Stimulated activated CD4-positive, alpha-beta T cell treated with anti-CD3 and anti-CD28 coated beads, Interleukin-4, amount 100 ng/mL, for 1 hour (primary cell): ENCODE measurements at regions not wholly inside any gene's neighbourhood (a gene's known extent, or its start where the extent isn't known, plus 50 kb on each side); places are given as distances from the start of the nearest gene placed in this dataset.
"Not testable (repeated sequence)": the region's sequence is repeated elsewhere in the genome, so short reads cannot be mapped to it uniquely, and the experiment has no call there.

Experiments used
- DNase-seq: peaks from one replicate; pipeline ENCODE4 v3.0.0-alpha.2; 2020

DNA sequence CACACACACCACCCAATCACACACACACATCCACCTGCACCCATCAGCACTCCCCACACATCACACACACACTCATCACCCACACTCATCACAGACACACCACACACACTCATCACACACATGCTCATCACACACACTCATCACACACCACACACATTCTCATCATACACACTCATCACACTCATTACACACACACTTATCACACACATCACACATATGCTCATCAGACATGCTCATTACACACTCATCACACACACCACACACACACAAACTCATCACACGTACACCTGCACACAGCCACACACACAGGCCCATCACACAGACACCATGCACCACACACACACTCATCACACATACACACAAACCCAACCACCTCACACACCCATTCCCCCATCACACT lies 107.5 kb upstream of the C14orf180 start:
- no peak for DNase-seq

DNA sequence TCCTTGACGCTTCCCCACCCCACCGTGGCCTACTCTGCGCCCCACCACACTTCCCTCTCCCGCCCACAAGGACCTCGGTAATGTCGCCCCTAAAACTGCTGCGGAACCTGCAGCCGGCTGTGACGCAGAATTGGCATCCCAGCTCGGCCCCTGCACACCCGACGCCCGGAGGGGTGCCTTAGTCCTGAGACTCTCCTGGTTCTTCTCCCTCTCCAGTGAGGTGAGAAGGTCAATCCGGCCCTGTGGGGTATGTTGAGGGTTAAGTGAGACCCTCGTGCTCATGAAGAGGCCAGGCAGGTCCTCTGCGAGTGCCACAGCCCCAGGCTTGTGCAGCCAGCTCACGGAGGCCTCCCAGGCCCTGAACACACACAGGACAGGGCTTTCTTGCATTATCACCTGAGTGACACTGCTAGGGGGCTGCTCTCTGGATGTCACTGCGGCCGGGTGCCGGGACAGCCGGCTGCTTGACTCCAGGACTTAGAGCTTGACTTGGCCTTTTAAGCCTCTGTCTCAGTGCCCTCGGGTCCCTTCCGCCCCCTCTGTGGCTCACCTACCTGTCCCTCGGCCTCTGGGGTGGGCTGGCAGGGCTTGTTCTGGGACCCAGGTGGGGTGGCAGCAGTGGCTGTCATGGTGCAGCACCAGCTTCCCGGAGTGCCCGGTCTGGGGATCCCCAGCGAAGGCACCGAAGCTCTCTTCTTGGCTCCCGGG lies 106.9 kb upstream of the C14orf180 start:
- no peak for DNase-seq

DNA sequence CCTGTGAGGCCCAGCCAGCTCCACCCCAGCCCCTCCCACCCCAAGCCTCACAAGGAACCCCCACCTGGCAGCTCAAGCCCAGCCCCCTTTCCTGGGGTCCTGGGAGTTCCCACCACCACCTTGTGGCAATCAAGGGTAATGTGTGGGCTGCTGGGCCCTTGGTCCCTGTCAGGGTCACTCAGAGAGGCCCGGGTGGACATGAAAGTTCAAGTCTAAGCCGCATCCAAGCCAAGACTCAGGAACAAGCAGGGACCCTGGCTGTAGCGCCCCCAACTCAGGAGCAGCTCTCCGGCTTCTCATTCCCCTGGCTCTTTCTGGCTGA lies 106.4 kb upstream of the C14orf180 start:
- no peak for DNase-seq

DNA sequence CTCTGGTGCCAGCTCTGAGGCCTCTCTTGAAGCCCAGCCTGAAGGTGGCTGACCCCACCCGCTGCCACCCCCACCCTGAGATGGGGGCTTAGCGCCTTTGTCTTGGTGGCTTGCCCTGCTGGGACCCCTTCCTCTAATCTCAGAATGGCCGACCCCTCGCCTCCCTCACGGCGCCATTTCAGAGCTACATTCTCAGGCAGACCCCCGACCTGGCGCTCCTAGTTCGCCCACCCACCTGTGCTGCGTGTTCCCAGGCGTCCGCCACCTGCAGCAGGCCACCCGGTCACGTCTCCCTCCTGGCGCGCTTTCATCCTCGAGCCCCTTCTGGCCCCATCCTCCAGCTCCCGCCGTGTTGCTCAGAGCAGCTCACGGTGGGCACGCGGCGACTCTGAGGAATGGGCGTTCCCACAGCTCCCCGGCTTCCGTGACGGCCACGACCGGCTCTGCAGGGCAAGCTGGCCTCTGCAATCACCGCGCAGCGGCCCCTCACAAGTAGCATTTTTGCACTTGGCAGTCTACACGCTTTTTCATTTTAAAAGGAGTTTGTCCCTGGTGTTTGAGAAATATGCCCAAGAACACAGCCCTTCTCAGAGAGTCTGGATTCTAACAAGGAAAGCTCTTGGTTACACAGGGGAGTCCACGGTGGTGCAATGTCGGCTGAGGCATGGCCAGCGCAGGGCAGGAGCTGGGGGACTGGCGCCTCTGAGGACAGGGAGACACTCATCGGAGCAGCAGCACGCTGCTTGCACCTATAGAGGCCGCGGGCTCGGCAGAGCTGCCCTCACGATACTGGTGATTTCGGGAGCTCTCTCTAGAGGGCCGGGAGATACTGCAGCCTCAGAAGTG lies 105.7 kb upstream of the C14orf180 start:
- no peak for DNase-seq

DNA sequence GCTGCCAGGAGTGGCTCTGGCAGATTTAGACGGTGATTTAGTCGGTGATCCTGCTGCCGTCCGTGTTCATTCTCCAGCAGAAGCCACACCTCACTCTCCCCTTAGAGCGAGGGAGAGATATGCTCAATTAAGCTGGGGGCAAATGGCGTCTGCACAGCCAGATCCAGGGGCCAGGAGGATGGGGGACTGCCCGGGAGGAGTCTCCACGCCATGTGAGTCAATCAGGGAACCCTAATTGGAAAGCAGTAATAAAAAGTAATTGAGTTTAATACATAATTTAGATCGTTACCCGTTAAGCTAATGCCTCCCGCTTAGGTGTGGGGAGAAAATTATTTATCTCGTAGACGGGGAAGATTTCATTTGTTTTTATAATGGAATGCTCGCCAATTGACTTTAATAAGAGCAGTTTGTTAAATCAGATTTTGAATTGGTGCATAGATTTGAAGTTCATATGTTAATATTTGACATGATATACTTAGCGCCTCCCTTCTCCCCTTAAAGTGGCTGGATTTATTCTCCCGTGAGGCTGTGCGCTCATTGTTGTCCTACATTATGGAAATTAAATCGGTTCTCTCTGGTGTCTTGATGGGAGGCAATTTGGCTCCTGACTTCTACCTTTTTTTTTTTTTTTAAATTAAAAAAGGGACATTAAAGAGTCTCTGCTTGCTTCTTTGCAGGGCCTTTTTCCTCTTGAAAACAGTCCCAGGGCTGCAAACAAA lies 104.9 kb upstream of the C14orf180 start:
- no peak for DNase-seq

DNA sequence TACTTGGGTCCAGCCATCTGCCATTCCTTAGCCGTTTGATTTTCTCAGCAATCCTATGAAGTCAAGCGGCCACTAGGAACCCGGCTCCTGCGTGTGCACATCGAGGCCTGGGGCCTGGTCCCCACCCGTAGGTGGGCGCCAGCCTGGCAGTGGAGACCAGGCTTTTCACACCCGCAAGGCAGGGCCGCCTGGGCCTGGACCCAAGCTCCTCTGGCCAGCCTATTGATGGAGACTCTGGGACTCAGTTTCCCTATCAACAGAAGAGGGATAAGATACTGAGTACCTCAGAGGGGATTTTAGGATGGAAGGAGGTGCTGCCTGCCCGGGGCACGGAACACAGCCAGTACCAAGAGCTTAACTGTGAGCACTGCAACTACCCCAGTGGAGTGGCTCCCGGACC lies 104.3 kb upstream of the C14orf180 start:
- DNase-seq = no peak

DNA sequence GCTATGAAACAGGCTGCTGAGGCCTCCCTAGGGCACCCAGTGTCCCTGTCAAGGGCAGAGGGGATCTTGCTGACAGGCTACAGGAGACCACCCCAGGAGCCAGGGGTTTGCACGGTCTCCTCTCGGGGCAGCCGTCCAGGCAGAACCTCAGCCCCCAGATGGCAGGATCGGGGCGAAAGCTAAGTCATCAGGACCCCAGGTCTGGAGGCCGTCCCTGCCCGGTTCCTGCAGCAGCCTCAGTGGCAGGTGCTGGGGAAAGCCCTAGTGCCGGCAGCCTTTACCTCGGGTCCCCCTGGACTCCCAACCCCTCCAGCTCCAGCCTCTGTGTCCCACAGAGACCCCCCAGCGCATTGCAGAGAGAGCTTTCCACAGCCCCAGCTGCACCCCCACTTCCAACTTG lies 103.8 kb upstream of the C14orf180 start:
- DNase-seq = no peak

DNA sequence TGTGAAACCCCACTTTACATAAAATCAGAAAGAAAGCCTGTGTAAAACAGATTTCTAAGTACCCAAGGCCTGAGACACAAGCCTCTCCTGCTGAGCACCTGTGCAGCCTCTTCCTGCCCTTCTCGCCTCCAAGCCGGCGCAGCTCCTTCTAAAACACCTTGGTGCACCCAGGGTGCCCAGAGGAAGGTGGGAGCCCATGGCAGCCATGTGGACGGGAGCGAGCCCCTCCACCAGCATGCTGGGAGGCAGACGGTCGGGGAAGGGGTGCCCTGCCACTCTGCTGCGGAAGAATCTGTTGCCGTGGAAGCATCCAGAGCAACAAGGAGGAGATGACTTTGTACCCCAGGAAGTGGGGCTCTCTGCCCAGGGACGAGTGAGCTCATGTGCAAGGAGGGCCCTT lies 103.1 kb upstream of the C14orf180 start:
- DNase-seq = no peak

DNA sequence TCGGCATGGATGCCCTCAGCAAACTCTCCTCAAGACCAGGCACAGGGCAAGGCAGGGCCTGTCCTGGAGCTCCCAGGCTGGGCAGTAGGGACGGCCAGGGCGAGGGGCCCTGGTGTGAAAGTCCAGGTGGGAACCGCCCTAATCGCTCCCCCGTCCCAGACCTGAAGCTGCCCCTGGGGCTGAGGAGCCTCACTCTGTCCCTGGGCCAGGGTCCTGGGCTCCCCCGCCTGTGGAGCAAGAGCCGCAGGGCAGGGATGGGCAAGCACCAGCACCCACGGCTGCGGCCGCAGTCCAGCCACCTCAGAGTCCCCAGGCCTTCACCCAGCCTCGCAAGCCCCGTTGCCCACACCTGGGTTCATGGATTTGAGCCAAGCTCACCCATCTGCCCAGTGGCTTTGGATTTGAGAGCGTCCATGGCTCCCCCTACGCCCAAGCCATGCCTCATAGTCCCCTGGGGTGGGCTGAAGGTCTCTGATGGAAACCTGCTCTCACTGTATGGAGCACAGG lies 102.4 kb upstream of the C14orf180 start:
- DNase-seq = no peak

DNA sequence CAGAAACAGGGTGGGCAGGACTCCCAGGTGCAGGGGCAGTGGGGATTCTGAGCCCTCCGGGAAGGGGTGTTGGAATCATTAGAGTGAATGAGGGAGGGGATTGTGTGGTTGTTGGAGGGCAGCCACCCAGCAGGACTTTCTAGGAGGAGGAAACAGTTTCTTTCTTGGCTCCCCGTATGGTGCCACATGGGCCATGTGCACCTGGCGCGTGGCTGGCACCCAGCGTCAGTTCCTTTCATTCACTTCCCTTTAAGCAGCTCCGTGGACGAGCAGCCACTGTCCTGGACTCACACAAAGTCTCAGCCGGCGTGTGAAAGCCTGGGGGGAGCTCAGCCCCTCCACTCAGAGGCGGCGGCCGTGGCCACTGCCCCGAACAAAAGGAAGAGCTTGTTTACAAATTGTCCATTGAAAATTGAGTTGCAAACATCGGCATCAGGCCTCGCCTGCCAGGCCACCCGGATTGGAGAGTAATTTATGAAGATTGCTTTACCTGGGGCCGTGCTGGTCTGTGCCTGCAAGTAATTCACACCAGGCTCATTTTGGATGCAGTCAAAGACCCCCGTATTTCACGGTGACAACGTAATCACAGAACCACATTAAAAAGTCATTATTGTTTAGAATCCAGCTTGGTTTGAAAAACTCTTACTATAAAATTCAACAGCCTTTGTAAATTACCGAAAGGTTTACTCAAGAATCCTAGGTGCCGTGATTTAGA lies 101.7 kb upstream of the C14orf180 start:
- DNase-seq = no peak

DNA sequence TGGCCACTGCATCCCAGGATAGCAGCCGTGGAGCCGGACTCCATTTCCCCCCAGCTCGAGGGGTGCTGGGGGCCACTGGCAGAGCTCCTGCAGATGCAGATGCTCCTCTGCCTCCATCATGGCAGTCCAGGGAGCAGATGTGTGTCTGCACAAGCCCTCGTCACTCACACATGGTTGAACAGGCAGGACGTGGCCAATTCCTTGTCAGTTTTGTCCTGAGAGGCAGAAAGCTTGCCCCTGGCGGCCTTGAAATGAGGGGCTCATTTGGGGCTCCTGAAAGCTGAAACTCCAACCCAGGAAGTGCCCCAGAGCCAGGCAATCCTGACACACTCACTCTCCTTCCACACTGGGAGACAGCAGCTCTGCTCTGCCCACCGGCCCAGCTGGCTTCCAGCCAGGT lies 100.9 kb upstream of the C14orf180 start:
- DNase-seq = no peak

DNA sequence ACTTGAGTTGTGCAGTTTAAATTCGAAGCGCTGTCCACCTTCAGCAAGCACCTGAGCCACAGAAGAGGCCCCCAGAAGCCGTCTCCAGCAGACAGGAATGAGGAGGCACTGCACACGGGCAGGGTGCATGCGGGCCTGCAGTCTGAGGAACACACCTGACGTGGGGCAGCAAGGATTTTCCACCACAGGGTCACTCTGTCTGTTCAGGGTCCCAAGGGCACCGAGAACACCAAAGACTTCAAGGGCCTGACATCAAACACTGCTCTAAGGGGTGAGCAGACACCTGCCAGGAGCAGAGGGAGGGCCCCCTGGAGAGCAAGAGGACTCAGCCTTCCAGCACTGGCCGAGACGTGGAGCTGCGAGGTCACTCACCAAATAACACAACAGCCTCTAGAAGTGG lies 99.7 kb upstream of the C14orf180 start:
- no peak for DNase-seq

DNA sequence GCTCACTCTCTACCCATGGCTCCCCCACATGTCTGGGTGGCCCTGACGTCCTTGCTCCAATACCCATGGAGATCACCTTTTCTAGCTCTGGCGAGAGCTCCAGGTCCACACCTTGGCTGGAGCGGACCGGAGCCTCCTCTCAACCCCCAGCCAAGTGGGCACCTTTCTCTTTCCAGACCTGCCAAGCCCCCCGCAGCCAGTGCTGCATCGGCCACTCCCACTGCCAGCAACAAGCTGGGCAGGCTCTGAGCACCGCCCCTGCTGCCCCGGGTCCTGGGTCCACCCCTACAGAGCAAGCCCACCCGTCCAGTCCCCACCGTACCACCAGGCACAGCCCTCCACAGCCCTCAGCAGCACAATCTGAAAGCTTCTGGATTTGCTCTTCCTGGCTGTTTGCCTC lies 98.2 kb upstream of the C14orf180 start:
- DNase-seq = no peak

DNA sequence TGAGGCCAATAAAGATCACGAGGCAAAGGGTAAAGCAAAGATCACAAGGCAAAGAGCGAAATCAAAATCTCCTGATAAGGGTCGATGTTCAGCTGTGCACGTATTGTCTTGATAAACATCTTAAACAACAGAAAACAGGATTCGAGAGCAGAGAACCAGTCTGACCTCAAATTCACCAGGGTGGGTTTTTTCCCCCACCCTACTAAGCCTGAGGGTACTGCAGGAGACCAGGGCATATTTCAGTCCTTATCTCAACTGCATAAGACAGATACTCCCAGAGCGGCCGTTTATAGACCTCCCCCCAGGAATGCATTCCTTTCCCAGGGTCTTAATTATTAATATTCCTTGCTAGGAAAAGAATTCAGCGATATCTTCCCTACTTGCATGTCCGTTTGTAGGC lies 97.5 kb upstream of the C14orf180 start:
- not testable (repeated sequence) for DNase-seq

DNA sequence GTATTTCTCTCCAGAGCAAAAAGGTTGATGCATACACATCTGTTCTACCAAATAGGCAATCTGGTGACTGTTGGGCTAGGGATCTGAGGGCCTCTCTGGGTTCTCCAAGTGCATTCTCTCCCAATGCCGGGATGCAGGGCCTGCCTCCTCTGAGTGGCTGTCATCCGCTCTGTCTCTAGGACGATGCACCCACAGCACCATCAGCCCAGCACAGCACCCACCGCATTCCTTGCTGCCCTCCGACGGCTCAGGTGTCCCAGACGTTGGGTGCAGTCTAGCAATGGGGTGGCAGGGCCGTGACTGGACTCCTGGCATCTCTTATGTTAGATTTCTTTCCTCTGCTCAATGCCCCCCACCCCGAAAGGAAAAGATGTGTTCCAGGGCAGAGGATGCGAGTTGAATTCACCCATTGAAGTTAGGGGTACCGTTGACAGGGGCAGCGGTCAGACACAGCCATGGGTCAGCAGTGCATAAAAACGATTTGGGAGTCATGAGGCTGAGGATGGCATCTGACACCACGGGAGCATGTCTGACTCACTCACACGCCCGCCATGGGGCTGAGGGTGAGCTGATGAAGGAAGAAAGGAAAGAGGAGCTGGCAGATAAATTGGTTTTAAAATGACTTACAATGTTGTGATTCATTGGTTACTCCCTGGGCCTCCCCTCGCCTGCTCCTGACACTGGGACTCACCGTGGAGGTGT lies 93.2 kb upstream of the C14orf180 start:
- no peak for DNase-seq

DNA sequence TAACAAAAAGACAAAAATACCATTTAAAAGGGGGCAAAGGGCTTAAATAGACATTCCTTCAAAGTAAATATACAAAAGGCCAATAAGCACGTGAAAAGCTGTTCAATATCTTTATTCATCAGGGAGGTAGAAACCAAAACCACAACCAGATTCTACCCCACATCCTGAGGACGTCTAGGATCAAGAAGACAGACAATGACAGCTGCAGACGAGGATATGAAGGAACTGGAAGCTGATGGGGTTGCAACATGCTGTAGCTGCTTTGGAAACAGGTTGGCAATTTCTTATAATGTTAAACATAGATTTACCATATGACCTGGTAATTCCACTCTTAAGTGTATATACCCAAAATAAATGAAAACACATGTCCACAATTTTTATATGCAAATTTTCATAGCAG lies 85.1 kb upstream of the C14orf180 start:
- DNase-seq = no peak

DNA sequence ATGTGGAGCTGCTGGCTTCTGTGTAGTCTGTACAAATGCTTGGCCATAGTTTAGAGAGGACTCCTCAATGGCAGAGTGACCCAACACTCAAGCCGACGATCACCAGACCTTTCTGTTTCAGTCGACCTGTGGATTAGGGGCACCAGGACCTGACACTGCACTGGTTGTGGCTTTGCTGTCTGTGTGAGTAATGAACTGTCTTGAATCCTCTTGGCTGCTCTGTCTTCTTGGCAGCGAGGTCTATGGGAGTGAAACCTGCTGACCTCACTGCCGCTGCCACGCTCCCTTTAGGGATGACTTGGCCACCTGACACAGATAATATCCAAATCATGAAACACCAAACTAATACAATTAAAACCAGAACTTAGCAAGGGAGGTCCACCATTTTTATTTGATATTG lies 83.5 kb upstream of the C14orf180 start:
- no peak for DNase-seq

DNA sequence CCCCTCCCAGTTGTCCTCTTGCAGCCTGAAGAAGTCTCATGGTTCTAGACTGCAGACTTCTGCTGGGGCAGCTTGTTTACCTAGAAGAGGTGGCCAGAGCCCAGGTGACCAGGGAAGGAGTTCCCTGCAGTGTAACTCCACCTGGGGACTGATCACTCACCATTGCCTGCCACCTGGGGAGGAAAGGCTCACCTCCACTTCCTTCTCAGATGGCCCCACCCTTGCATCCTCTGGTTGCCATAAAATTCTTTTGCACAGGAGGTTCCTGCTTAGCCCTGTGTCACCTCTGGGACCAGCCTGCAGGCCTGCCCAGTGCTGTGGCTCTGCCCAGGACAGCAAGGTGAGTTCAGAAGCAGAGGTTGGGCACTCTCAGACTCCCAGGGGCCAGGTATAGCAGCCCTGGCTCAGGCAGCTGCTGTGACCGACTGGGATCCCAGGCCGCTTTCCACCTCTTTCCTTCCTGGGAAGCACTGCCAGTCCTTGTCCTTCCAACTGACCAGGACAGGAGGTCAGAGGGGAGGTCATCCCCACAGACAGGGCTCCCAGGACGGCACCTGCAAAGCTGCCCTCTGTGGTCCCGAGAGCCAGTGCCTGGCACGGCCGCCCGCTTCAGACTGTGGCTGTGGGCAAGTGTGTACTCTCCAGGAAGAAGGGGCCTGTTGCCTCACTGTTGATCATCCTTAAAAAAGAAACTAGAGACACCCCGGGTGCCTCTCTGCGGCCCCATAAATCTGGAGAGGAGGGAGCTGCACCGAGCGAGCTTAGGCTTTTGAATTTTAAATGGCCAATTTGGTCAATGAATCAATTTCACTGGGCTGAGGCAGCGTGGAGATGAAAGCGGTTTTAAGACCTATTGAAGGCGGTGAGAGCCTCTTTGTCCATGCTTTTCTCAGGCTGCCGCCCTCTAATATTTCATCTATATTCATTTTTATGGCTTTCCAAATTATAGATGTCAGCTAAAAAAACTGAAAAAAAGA lies 79.5 kb upstream of the C14orf180 start:
- DNase-seq = no peak

DNA sequence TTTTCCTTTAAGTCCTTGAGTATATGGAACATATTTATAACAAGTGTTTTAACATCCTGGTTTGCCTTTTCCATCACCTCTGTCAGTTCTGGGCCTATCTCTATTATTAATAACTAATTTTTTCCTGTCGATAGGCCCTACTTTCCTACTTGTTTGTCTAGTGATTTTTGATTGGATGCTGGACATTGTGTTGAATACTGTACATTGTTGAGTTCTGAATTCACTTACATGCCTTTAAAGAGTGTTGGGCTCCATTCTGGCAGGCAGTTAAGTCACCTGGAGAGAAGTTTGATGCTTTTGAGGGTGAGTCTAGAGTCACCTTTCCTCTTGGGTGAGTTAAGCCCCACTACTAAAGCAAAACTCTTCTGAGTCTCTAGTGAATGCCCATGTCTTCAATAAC lies 77.5 kb upstream of the C14orf180 start:
- DNase-seq = no peak

DNA sequence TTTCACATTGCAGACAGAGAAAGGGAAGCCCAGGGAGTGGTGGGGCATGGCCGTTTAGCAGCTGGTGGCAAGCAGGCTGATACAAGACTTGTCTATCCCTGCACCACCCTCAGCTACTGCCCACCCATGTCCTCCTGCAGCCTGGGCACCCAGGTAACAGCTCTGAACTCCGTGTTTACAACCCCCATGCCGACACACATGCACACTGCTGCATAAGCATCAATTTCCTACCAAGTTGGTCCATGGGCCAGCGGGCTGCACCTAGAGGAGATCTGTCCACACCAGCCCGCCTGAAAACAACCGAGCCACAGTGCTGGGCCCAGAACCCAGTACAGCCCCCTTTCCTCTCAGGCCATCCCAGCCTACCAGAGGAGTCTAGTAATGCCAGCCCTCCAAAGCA lies 75.9 kb upstream of the C14orf180 start:
- no peak for DNase-seq

DNA sequence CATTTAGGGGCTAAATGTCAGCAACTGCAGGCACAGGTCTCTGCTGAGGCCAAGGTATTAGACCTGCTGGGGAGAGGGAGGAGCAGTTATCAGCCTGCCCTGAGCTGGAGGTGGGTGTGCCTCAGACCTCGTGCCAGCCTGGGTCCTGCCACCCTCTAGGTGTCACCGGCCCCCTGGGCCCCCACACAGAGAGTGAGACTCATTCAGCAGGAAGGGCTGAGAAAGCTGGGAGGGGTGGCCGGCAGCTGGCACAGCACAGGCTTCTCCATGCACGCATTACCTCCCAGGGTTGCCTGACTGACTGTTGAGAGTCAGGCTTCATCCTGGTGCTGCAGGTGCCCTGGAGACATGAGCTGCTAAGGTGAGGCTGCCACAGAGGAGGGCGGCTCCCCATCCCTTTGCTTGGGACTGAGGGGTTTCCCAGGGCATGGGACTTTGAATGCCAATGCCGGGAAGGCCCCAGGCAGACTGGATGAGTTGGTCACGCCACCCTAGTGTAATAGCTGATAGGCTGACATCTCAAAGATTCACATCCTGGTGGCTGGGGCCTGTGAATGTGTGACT lies 75.3 kb upstream of the C14orf180 start:
- DNase-seq = no peak
